Astrocyte (in vitro differentiated cells and primary cell): ENCODE measurements at regions not wholly inside any gene's neighbourhood (a gene's known extent, or its start where the extent isn't known, plus 50 kb on each side); places are given as distances from the start of the nearest gene placed in this dataset.
A peak's percentile ranks its signal among the peaks of the same experiment; 100 is the strongest.

Source experiments
- DNase-seq: peaks from one replicate; pipeline ENCODE4 v3.0.0-alpha.2; 2010; ENCODE audit warnings: low read depth
- FAIRE-seq: peaks from 2 replicates; lab custom pipeline; 2011; peaks lifted over from hg19 to GRCh38; lab: Jason Lieb, UNC
- H2AFZ ChIP-seq: 2 replicates; pipeline ENCODE4 v1.6.0; 2012; ENCODE audit warnings: low read depth, low read length, inconsistent platforms
- H3K27ac ChIP-seq: 2 replicates; pipeline ENCODE4 v1.5.1; 2011; ENCODE audit warnings: low read depth, low read length, inconsistent platforms
- H3K27me3 ChIP-seq: 2 replicates; pipeline ENCODE4 v1.6.0; 2011; ENCODE audit warnings: low read length, inconsistent platforms; ENCODE audit not compliant: insufficient read depth
- H3K36me3 ChIP-seq: 2 replicates; pipeline ENCODE4 v1.5.1; 2011; ENCODE audit warnings: low read length, inconsistent platforms; ENCODE audit not compliant: insufficient read depth
- H3K4me1 ChIP-seq: 2 replicates; pipeline ENCODE4 v1.5.1; 2011; ENCODE audit warnings: low read length, inconsistent platforms; ENCODE audit not compliant: insufficient read depth
- H3K4me2 ChIP-seq: 2 replicates; pipeline ENCODE4 v1.6.0; 2012; ENCODE audit warnings: low read length, inconsistent platforms
- H3K4me3 ChIP-seq: 2 replicates; pipeline ENCODE4 v1.5.1; 2011; ENCODE audit warnings: low read depth, mild to moderate bottlenecking, low read length, inconsistent platforms; ENCODE audit not compliant: insufficient read depth
- H3K79me2 ChIP-seq: 2 replicates; pipeline ENCODE4 v1.6.0; 2012; ENCODE audit warnings: mild to moderate bottlenecking, low read length, inconsistent platforms; ENCODE audit not compliant: insufficient read depth
- H3K9ac ChIP-seq: 2 replicates; pipeline ENCODE4 v1.6.0; 2012; ENCODE audit warnings: mild to moderate bottlenecking, low read length, inconsistent platforms
- H3K9me3 ChIP-seq: 2 replicates; pipeline ENCODE4 v1.5.1; 2012; ENCODE audit warnings: low read depth, mild to moderate bottlenecking, low read length, inconsistent platforms; ENCODE audit not compliant: insufficient read depth
- H4K20me1 ChIP-seq: 2 replicates; pipeline ENCODE4 v1.6.0; 2012; ENCODE audit warnings: low read length, inconsistent platforms; ENCODE audit not compliant: insufficient read depth
- H3K27ac Mint-ChIP-seq: one replicate; pipeline ENCODE4 v1.8.0; 2021; ENCODE audit warnings: mild to moderate bottlenecking, mixed read lengths; ENCODE audit not compliant: unreplicated experiment
- H3K27me3 Mint-ChIP-seq: one replicate; pipeline ENCODE4 v1.8.0; 2021; ENCODE audit warnings: low read depth, mixed read lengths; ENCODE audit not compliant: unreplicated experiment
- H3K36me3 Mint-ChIP-seq: one replicate; pipeline ENCODE4 v1.8.0; 2021; ENCODE audit warnings: low read depth, mixed read lengths; ENCODE audit not compliant: unreplicated experiment
- H3K4me1 Mint-ChIP-seq: one replicate; pipeline ENCODE4 v1.8.0; 2021; ENCODE audit warnings: low read depth, mixed read lengths; ENCODE audit not compliant: unreplicated experiment
- H3K4me3 Mint-ChIP-seq: one replicate; pipeline ENCODE4 v1.8.0; 2021; ENCODE audit warnings: mild to moderate bottlenecking, moderate library complexity, mixed read lengths; ENCODE audit not compliant: unreplicated experiment
- H3K9me3 Mint-ChIP-seq: one replicate; pipeline ENCODE4 v1.8.0; 2021; ENCODE audit warnings: mild to moderate bottlenecking, mixed read lengths; ENCODE audit not compliant: unreplicated experiment
- CTCF ChIP-seq: IDR thresholded peaks from 2 replicates; pipeline ENCODE4 v1.5.1; 2011; ENCODE audit warnings: low read depth, mild to moderate bottlenecking, inconsistent platforms, low read length, moderate library complexity; ENCODE audit not compliant: insufficient read depth
- EZH2 ChIP-seq: IDR thresholded peaks from 2 replicates; pipeline ENCODE4 v1.6.1; 2012; ENCODE audit warnings: mild to moderate bottlenecking, low read length, inconsistent platforms; ENCODE audit not compliant: insufficient read depth

GRCh38 chr1:187641907-187642306, 813.2 kb downstream of the PLA2G4A start:
- no peaks in the 10 kb centered on the region for H3K4me1 Mint-ChIP-seq

DNA sequence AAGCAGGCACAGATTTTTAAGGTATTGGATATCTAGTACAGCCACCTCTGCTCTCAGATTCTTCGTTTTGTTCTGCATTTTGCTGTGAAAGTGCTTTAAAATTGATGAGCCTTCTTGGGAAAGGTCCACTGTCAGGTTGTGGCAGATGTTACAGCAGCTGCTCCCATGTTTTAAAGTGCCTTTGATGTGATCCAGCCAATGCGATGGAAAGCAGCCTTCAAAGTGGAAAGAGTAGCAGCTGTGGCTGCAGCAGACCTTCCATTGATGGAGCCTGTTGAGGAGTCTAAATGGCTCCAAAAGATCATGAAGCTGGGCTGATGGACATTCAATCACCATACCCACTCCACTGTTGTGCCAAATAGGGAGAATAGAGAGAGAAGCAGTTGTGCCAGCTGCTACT, 816.9 kb downstream of the PLA2G4A start:
- H3K4me3 ChIP-seq = no peak overlapping the region
- Mint-ChIP-seq H3K27me3 (no peaks in the 10 kb centered on the region), H3K4me3 (no peak overlapping the region), H3K4me1 (no peaks in the 10 kb centered on the region), H3K36me3 (no peaks in the 10 kb centered on the region), H3K9me3 (no peaks in the 10 kb centered on the region), H3K27ac (no peak overlapping the region)
- no peaks in the 10 kb centered on the region for H3K79me2 ChIP-seq
- DNase-seq (no peak), FAIRE-seq (no peak)
- H3K27me3 ChIP-seq = no peaks in the 10 kb centered on the region
- H4K20me1 ChIP-seq = no peaks in the 10 kb centered on the region
- no peak overlapping the region for H3K27ac ChIP-seq
- H3K9me3 ChIP-seq = no peaks in the 10 kb centered on the region
- no peaks in the 10 kb centered on the region for H3K36me3 ChIP-seq
- no peak overlapping the region for H2AFZ ChIP-seq
- no peak overlapping the region for H3K9ac ChIP-seq
- no peaks in the 10 kb centered on the region for H3K4me1 ChIP-seq
- no peak for TF ChIP-seq EZH2
- TF ChIP-seq CTCF = no peak
- H3K4me2 ChIP-seq = no peak overlapping the region

More at GRCh38 chr1:187641907-187642306, 813.2 kb downstream of the PLA2G4A start:
- H3K4me1 ChIP-seq = no peaks in the 10 kb centered on the region
- H3K27ac ChIP-seq = no peak overlapping the region
- peaks cover 9% of the 10 kb centered on the region for H3K9me3 Mint-ChIP-seq
- TF ChIP-seq CTCF = no peak
- TF ChIP-seq EZH2 = no peak
- no peaks in the 10 kb centered on the region for H3K27me3 ChIP-seq
- no peak overlapping the region for H3K9ac ChIP-seq
- FAIRE-seq = no peak
- H3K36me3 ChIP-seq = no peaks in the 10 kb centered on the region
- peaks cover 2% of the 10 kb centered on the region for H3K36me3 Mint-ChIP-seq
- H3K79me2 ChIP-seq = no peaks in the 10 kb centered on the region
- H3K27me3 Mint-ChIP-seq = no peaks in the 10 kb centered on the region
- H3K4me3 Mint-ChIP-seq = no peak overlapping the region
- no peaks in the 10 kb centered on the region for H3K9me3 ChIP-seq
- DNase-seq = no peak
- no peak overlapping the region for H3K4me3 ChIP-seq
- H3K27ac Mint-ChIP-seq = peak overlapping the region; percentile 56
- no peak overlapping the region for H3K4me2 ChIP-seq
- no peak overlapping the region for H2AFZ ChIP-seq
- H4K20me1 ChIP-seq = no peaks in the 10 kb centered on the region

DNA sequence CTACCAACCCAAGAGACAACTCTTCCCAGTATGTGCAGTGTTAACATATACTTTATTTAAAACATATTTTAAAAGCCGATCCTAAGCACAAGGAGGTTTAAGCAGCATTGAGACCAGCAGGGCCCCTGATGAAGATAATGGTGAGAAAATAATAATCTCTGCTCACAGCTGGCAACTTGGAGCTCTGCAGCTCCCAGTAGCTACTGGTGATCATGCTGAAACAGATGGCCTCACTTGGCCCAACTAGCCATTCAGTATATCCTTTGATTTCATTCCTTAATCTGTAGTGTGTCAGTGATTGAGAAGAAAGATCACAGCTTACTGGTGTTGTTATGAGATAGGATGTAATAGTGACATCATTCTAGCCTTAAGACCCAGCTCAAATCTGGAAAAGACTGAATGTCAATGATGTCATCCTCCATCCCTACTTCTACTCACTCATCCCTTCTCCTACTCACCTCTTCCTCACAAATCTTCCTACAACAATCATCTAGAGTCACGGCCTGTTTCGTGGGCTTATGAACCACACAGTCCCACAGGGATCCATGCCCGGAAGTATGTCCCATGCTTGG, 817.9 kb downstream of the PLA2G4A start:
- no peaks in the 10 kb centered on the region for H3K4me1 Mint-ChIP-seq
- H3K27me3 ChIP-seq = no peaks in the 10 kb centered on the region
- no peak for DNase-seq

More for the DNA sequence above, 817.9 kb downstream of the PLA2G4A start:
- Histone ChIP-seq H3K4me1 (no peaks in the 10 kb centered on the region), H3K9me3 (no peaks in the 10 kb centered on the region), H3K4me2 (no peak overlapping the region), H3K9ac (no peak overlapping the region), H3K79me2 (no peaks in the 10 kb centered on the region), H4K20me1 (no peaks in the 10 kb centered on the region), H3K36me3 (no peaks in the 10 kb centered on the region), H3K27ac (no peak overlapping the region), H2AFZ (no peak overlapping the region), H3K4me3 (no peak overlapping the region)
- Mint-ChIP-seq H3K27ac (no peak overlapping the region), H3K4me3 (no peak overlapping the region), H3K9me3 (no peaks in the 10 kb centered on the region), H3K27me3 (no peaks in the 10 kb centered on the region), H3K36me3 (no peaks in the 10 kb centered on the region)
- no peak for FAIRE-seq
- no peak for TF ChIP-seq EZH2
- TF ChIP-seq CTCF = no peak
